ENCODE measurements at regions not wholly inside any gene's neighbourhood (a gene's known extent, or its start where the extent isn't known, plus 50 kb on each side); places are given as distances from the start of the nearest gene placed in this dataset.
"Not testable (repeated sequence)": the region's sequence is repeated elsewhere in the genome, so short reads cannot be mapped to it uniquely, and the experiment has no call there.

GRCh38 chr3:55269636-55270035 lies 217.5 kb downstream of the WNT5A start:
- no peak for DNase-seq (ENCODE audit: low read depth, low spot score)
- in situ Hi-C loops (cut with HindIII; ENCODE audit: low pct_unique_long_range_greater_than_20kb, low sequenced_read_pairs): no loop called here

- no peak for DNase-seq (ENCODE audit: low read depth, low spot score)
- in situ Hi-C loops (cut with HindIII; ENCODE audit: low pct_unique_long_range_greater_than_20kb, low sequenced_read_pairs): no loop called here
Measured at GRCh38 chr3:55269096-55269495, 218.0 kb downstream of the WNT5A start.

- in situ Hi-C loops (cut with HindIII; ENCODE audit: low pct_unique_long_range_greater_than_20kb, low sequenced_read_pairs): no loop called here
- no peak for DNase-seq (ENCODE audit: low read depth, low spot score)
Measured at GRCh38 chr3:55267206-55267930, 219.7 kb downstream of the WNT5A start.

GRCh38 chr3:55264919-55265318 lies 222.2 kb downstream of the WNT5A start:
- DNase-seq (ENCODE audit: low read depth, low spot score): no peak
- in situ Hi-C loops (cut with HindIII; ENCODE audit: low pct_unique_long_range_greater_than_20kb, low sequenced_read_pairs): no loop called here

GRCh38 chr3:55252921-55253320 lies 234.2 kb downstream of the WNT5A start:
- in situ Hi-C loops (cut with HindIII; ENCODE audit: low pct_unique_long_range_greater_than_20kb, low sequenced_read_pairs): no loop called here
- no peak for DNase-seq (ENCODE audit: low read depth, low spot score)

GRCh38 chr3:55249156-55249555 lies 237.9 kb downstream of the WNT5A start:
- in situ Hi-C loops (cut with HindIII; ENCODE audit: low pct_unique_long_range_greater_than_20kb, low sequenced_read_pairs); DNase-seq (ENCODE audit: low read depth, low spot score): not testable (repeated sequence)

GRCh38 chr3:55247666-55248065 lies 239.4 kb downstream of the WNT5A start:
- DNase-seq (ENCODE audit: low read depth, low spot score): no peak
- in situ Hi-C loops (cut with HindIII; ENCODE audit: low pct_unique_long_range_greater_than_20kb, low sequenced_read_pairs): no loop called here

GRCh38 chr3:55246033-55246432 lies 241.1 kb downstream of the WNT5A start:
- no peak for DNase-seq (ENCODE audit: low read depth, low spot score)
- in situ Hi-C loops (cut with HindIII; ENCODE audit: low pct_unique_long_range_greater_than_20kb, low sequenced_read_pairs): no loop called here

GRCh38 chr3:55245351-55245750 lies 241.8 kb downstream of the WNT5A start:
- in situ Hi-C loops (cut with HindIII; ENCODE audit: low pct_unique_long_range_greater_than_20kb, low sequenced_read_pairs): no loop called here

GRCh38 chr3:55244247-55244646 lies 242.9 kb downstream of the WNT5A start:
- no peak for DNase-seq (ENCODE audit: low read depth, low spot score)
- in situ Hi-C loops (cut with HindIII; ENCODE audit: low pct_unique_long_range_greater_than_20kb, low sequenced_read_pairs): no loop called here

More at GRCh38 chr3:55245351-55245750, 241.8 kb downstream of the WNT5A start:
- DNase-seq (ENCODE audit: low read depth, low spot score): no peak

- no peak for DNase-seq (ENCODE audit: low read depth, low spot score)
Measured at GRCh38 chr3:55243678-55244077, 243.4 kb downstream of the WNT5A start.

GRCh38 chr3:55242921-55243320 lies 244.2 kb downstream of the WNT5A start:
- in situ Hi-C loops (cut with HindIII; ENCODE audit: low pct_unique_long_range_greater_than_20kb, low sequenced_read_pairs): no loop called here
- no peak for DNase-seq (ENCODE audit: low read depth, low spot score)

More at GRCh38 chr3:55243678-55244077, 243.4 kb downstream of the WNT5A start:
- in situ Hi-C loops (cut with HindIII; ENCODE audit: low pct_unique_long_range_greater_than_20kb, low sequenced_read_pairs): no loop called here

GRCh38 chr3:55241098-55241497 lies 246.0 kb downstream of the WNT5A start:
- DNase-seq (ENCODE audit: low read depth, low spot score): no peak
- in situ Hi-C loops (cut with HindIII; ENCODE audit: low pct_unique_long_range_greater_than_20kb, low sequenced_read_pairs): no loop called here

- no peak for DNase-seq (ENCODE audit: low read depth, low spot score)
- in situ Hi-C loops (cut with HindIII; ENCODE audit: low pct_unique_long_range_greater_than_20kb, low sequenced_read_pairs): no loop called here
Measured at GRCh38 chr3:55235416-55235815, 251.7 kb downstream of the WNT5A start.

GRCh38 chr3:55226696-55227095 lies 260.4 kb downstream of the WNT5A start:
- in situ Hi-C loops (cut with HindIII; ENCODE audit: low pct_unique_long_range_greater_than_20kb, low sequenced_read_pairs): no loop called here
- DNase-seq (ENCODE audit: low read depth, low spot score): no peak

GRCh38 chr3:55218577-55218976 lies 268.5 kb downstream of the WNT5A start:
- in situ Hi-C loops (cut with HindIII; ENCODE audit: low pct_unique_long_range_greater_than_20kb, low sequenced_read_pairs): no loop called here
- DNase-seq (ENCODE audit: low read depth, low spot score): no peak

GRCh38 chr3:55207744-55208143 lies 279.4 kb downstream of the WNT5A start:
- in situ Hi-C loops (cut with HindIII; ENCODE audit: low pct_unique_long_range_greater_than_20kb, low sequenced_read_pairs): no loop called here
- no peak for DNase-seq (ENCODE audit: low read depth, low spot score)

- in situ Hi-C loops (cut with HindIII; ENCODE audit: low pct_unique_long_range_greater_than_20kb, low sequenced_read_pairs): no loop called here
- no peak for DNase-seq (ENCODE audit: low read depth, low spot score)
Measured at GRCh38 chr3:55205990-55206389, 278.1 kb upstream of the LRTM1 start.

GRCh38 chr3:55204417-55204816 lies 276.6 kb upstream of the LRTM1 start:
- in situ Hi-C loops (cut with HindIII; ENCODE audit: low pct_unique_long_range_greater_than_20kb, low sequenced_read_pairs): no loop called here
- no peak for DNase-seq (ENCODE audit: low read depth, low spot score)

- in situ Hi-C loops (cut with HindIII; ENCODE audit: low pct_unique_long_range_greater_than_20kb, low sequenced_read_pairs): no loop called here
- DNase-seq (ENCODE audit: low read depth, low spot score): no peak
Measured at GRCh38 chr3:55203546-55203945, 275.7 kb upstream of the LRTM1 start.
